CD4-positive, alpha-beta T cell treated with Interleukin-10 for 1 hour (primary cell): ENCODE measurements at regions not wholly inside any gene's neighbourhood (a gene's known extent, or its start where the extent isn't known, plus 50 kb on each side); places are given as distances from the start of the nearest gene placed in this dataset.
"Not testable (repeated sequence)": the region's sequence is repeated elsewhere in the genome, so short reads cannot be mapped to it uniquely, and the experiment has no call there.

Source experiments
- DNase-seq: peaks from one replicate; pipeline ENCODE4 v3.0.0-alpha.2; 2020

DNA sequence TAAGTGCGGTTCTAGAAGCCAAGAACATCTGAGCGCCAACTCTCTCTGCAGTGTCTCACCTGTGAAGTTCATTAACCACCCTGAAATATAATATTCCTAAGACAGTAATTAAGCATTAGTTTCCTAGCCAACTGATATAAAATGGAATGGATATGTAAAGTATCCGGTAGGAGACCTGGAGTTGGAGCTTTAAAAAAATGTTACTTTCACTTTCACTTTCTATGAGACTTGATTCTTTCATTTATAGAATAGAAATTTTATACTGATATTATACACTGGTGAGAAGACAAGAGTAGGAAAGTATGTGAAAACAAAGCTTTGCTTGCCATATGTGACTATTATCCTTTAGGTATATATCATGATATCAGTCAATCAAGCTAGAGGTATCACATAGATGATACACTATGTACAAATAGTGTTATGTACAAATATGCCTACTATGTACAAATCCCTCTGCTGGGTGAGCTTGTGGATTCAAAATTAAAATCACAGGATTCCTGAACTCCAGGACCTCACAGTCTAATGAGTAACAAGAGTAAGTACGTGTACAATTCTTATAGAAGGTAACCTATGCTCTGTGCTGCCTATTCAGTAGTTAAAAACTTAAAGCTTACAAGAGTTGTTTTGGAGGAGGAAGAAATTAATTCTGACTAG lies 934.2 kb downstream of the TTLL7 start:
- no peak for DNase-seq

DNA sequence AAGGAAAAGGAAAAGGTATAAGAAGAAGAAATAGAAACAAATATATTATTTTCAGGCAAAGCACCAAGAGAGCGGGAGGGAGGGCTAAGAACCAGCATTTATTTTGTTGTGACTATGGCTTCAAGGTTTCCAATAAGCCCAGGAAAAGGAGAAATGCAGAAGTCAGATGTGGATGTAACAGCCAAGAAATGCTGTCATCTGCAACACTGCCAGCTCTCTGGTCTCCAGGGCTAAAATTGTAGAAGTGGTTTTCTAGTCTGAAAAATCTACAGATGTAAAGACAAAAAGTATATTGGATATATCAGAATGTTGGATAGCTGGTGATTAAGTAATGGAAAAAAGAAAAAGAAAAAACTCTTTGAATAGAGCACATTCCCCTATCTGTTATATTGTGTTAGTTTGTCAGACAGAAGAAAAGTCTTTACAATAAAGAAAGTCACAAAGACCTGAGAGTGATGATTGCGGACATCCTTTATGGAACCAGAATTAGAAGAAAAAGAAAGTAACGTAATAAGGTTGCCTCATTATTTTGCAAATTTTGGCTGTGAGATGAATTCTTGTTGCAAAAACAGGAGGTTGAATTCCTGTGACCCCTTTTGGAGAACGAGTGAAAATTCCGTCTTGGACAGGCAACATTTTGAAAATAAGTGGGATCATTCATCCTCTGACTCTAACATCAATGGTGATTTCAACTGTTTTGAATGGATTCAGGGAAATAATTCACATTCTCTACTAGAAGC lies 938.1 kb downstream of the TTLL7 start:
- no peak for DNase-seq

- no peak for DNase-seq
These were observed 938.7 kb downstream of the TTLL7 start for GRCh38 chr1:83060221-83060620.

GRCh38 chr1:83058327-83058726 lies 940.6 kb downstream of the TTLL7 start:
- no peak for DNase-seq

GRCh38 chr1:83055391-83056170 lies 943.4 kb downstream of the TTLL7 start:
- DNase-seq: no peak

- DNase-seq: no peak
These were observed 945.5 kb downstream of the TTLL7 start for GRCh38 chr1:83053446-83053845.

- DNase-seq: no peak
These were observed 946.1 kb downstream of the TTLL7 start for GRCh38 chr1:83052865-83053264.

GRCh38 chr1:83051053-83051452 lies 947.9 kb downstream of the TTLL7 start:
- not testable (repeated sequence) for DNase-seq

DNA sequence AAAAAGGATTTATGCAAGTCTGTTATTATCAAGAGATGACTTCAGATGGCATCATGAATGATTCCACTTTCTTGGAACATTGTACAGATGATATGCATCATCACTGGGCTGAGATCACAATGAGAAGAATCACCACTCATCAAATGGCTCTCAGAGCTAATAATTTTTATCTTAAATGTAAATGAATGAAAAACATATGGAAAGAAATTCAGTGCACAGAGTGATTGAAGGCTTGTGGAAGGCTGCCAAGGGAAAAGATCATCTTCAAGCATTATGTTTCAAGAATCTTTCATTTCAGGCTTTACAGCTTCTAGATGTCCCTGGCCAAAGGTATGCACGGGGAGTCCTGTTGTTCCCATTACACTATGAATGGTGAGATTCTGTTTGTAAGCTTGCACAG lies 955.7 kb downstream of the TTLL7 start:
- no peak for DNase-seq

DNA sequence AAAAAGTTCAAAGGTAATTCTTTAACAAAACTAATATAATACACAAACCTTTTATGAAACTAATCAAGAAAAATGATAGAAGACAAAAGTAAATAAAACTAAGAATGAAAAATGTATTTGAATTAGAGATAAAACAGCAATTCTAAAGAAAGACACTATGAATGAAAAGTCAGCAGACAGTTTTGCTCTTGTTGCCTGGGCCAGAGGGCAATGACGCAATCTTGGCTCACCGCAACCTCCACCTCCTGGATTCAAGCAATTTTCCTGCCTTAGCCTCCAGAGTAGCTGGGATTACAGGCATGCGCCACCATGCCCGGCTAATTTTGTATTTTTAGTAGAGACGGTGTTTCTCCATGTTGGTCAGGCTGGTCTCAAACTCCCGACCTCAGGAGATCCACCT lies 959.8 kb downstream of the TTLL7 start:
- not testable (repeated sequence) for DNase-seq

DNA sequence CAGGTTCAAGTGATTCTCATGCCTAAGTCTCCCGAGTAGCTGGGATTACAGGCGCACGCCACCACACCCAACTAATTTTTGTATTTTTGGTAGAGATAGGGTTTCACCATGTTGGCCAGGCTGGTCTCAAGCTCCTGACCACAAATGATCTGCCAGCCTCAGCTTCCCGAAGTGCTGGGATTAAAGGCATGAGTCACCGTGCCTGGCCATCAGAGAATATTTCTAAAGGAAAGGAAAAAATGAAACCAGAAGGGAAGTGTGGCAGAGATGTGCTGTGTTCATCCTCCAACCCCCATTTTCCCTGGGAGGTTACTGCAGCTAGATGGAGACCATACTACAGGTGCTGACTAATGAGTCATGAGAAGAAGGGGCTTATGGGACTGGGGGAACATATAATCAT lies 964.1 kb downstream of the TTLL7 start:
- DNase-seq: no peak

GRCh38 chr1:83033682-83034081 lies 965.2 kb downstream of the TTLL7 start:
- no peak for DNase-seq

DNA sequence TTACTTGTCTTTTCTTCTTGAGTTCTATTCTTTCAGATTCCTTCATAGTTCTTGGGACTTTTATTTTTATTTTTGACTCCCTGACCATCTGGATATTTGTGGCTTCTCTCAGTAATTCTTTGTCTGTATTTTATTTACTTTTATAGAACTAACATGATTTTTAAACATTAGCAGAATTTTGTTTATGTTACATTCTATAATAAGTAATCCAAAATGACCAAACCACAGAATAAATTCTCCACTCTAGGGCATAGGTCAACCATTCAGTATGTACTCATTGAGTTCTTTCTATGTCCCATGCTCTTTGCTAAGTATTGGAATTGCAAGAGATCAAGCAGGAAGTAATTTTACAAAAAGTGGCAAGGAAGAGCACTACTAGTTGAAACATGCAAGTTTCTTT lies 969.0 kb downstream of the TTLL7 start:
- no peak for DNase-seq

GRCh38 chr1:83029050-83029449 lies 969.9 kb downstream of the TTLL7 start:
- no peak for DNase-seq

GRCh38 chr1:83028467-83028866 lies 970.5 kb downstream of the TTLL7 start:
- DNase-seq: no peak

GRCh38 chr1:83027511-83027910 lies 971.4 kb downstream of the TTLL7 start:
- no peak for DNase-seq

GRCh38 chr1:83026745-83027144 lies 972.2 kb downstream of the TTLL7 start:
- DNase-seq: no peak

- no peak for DNase-seq
These were observed 974.6 kb downstream of the TTLL7 start for GRCh38 chr1:83024251-83024767.

GRCh38 chr1:83023212-83023611 lies 975.7 kb downstream of the TTLL7 start:
- DNase-seq: no peak

GRCh38 chr1:83022206-83022605 lies 976.7 kb downstream of the TTLL7 start:
- no peak for DNase-seq

GRCh38 chr1:83017701-83018100 lies 981.2 kb downstream of the TTLL7 start:
- DNase-seq: no peak

- no peak for DNase-seq
These were observed 981.7 kb downstream of the TTLL7 start for GRCh38 chr1:83017276-83017675.

GRCh38 chr1:83016354-83016849 lies 982.5 kb downstream of the TTLL7 start:
- DNase-seq: no peak

- DNase-seq: no peak
These were observed 983.8 kb downstream of the TTLL7 start for GRCh38 chr1:83015163-83015562.
